Fibroblast of the aortic adventitia (primary cell): ENCODE measurements at regions not wholly inside any gene's neighbourhood (a gene's known extent, or its start where the extent isn't known, plus 50 kb on each side); places are given as distances from the start of the nearest gene placed in this dataset.

ENCODE experiments used
- DNase-seq: peaks from one replicate; pipeline ENCODE4 v3.0.0-alpha.2; 2010; ENCODE audit warnings: low read depth
- H3K4me3 ChIP-seq: 2 replicates; pipeline ENCODE4 v1.5.1; 2011; ENCODE audit warnings: low read depth, mild to moderate bottlenecking, control low read depth, low read length, moderate library complexity
- TF ChIP-seq, protein P1 (sequence below): IDR thresholded peaks from 2 replicates; pipeline ENCODE4 v1.5.1; 2011; ENCODE audit warnings: mild to moderate bottlenecking, low read length, control low read depth, inconsistent platforms; ENCODE audit not compliant: insufficient read depth

DNA sequence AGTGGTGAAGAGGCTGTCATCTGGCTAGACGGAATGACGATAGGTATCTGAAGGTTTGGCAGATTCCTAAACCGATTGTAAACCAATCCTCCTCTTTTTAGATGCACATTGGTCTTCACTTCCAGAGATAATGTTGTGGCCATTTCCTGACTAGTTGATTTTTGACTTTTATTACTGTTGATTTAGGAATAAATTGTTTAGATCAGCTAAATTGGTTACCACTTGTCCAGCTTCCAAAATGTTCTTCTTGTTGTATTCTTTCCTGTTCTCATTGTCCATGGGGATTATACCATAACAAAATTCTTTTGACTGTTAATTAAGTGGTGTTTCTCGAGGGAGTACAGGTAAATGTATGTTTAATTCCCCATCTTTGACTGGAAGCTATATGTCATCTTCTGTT lies 119.7 kb downstream of the MACROH2A1 start:
- H3K4me3 ChIP-seq = no peak overlapping the region
- DNase-seq = no peak
- TF ChIP-seq, protein P1, sequence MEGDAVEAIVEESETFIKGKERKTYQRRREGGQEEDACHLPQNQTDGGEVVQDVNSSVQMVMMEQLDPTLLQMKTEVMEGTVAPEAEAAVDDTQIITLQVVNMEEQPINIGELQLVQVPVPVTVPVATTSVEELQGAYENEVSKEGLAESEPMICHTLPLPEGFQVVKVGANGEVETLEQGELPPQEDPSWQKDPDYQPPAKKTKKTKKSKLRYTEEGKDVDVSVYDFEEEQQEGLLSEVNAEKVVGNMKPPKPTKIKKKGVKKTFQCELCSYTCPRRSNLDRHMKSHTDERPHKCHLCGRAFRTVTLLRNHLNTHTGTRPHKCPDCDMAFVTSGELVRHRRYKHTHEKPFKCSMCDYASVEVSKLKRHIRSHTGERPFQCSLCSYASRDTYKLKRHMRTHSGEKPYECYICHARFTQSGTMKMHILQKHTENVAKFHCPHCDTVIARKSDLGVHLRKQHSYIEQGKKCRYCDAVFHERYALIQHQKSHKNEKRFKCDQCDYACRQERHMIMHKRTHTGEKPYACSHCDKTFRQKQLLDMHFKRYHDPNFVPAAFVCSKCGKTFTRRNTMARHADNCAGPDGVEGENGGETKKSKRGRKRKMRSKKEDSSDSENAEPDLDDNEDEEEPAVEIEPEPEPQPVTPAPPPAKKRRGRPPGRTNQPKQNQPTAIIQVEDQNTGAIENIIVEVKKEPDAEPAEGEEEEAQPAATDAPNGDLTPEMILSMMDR = no peak

DNA sequence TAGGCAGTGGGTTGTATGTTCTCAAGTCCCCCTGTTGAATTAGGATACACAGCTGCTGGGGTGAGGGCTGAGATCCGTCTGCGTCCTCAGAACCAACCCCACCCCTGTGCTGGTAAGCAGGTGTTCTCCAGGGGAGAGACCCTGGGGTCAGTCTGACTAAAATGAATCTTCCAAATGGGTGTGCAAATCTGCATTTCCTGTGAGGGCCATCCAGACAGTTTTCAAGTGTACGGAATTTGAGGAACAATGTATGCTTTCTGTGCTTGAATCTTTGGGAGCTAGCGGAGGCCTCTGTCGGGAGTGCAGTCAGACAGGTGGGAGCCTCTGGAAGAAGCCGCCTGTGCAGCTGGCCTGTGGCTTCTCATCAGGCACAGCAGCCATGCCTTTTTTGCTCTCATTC lies 122.9 kb downstream of the MACROH2A1 start:
- TF ChIP-seq, protein P1 = no peak
- DNase-seq = no peak

DNA sequence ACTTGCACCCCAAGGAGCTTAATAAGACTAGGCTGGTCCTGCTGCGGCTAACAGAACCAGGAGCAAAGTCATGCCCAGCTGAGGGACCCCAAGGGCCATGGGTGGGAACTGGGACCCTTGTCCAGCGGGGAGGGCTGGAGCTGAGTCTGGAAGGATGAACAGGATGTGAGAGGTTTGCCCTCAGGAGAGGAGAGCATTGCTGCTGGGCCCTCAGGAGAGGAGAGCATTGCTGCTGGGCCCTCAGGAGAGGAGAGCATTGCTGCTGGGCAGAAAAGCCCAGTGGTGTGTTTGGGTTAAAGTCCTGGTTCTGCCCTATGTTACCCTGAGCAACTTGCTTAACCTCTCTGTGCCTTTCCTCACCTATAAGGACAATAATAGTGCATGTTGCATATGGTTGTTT lies 125.8 kb downstream of the MACROH2A1 start:
- no peak for DNase-seq
- H3K4me3 ChIP-seq = no peak overlapping the region
- TF ChIP-seq, protein P1 = no peak

More for the DNA sequence above, 122.9 kb downstream of the MACROH2A1 start:
- no peak overlapping the region for H3K4me3 ChIP-seq

DNA sequence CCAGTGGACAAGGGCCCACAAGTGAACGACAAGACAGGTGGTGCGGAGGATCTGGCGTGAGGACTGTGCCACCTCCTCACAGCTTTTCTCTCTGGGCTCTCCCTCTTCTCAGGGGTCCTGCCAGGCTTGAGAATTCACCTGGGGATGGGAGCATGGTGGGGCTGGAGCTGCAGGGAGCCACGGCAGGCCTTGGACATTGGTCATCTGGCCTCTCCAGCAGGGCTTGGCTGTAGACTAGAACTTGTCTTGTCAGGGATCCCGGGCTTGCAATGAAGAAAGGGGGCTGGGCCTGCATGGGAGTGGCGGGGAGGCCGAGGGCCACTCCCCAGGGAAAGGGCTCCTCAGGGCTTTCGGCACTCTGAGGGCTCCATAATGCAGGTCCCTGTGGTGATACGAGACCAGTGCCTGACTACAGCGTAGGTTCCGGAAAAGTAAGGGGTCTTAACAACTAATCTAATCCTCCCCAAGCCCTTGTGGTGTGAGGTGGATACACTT lies 126.7 kb downstream of the MACROH2A1 start:
- TF ChIP-seq, protein P1 = no peak
- no peak overlapping the region for H3K4me3 ChIP-seq
- no peak for DNase-seq

DNA sequence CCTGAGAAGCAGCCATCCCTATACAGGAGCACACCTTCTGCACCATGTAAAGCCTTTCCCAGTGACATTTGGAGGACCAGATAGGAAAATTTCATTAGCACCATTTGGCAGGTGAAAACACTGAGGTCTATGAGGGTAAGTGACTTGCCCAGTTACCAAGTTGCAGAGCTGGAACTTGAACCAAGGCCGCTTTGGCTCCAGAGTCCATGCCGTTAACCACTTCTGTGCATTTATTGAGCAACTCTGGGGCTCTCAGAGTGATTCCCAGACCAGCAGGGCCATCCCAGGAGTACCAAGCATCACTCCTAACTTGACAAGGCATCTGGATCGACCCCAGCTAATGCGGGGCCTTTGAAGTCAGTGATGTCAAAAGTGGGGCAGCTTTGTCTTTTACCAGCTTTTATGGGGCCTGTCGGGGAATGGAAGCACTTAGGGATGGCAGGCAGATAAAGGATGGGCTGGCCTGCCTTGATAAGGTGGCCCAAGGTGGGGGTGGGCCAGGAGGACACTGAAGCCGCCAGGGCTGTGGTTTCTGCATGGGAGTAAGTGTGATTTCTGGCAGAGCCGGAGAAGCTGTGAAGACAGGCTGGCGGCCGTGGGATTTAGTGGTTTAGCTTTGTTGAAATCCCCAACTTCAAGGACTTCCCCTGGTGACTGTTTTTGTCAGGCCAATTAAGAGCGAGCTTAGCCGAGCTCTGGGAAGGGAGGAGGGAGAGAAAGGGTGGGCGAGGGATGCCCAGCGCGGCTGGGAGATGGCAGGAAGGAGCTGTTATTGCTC lies 127.3 kb downstream of the MACROH2A1 start:
- TF ChIP-seq, protein P1 = no peak
- no peak overlapping the region for H3K4me3 ChIP-seq
- DNase-seq = peak; percentile 15

DNA sequence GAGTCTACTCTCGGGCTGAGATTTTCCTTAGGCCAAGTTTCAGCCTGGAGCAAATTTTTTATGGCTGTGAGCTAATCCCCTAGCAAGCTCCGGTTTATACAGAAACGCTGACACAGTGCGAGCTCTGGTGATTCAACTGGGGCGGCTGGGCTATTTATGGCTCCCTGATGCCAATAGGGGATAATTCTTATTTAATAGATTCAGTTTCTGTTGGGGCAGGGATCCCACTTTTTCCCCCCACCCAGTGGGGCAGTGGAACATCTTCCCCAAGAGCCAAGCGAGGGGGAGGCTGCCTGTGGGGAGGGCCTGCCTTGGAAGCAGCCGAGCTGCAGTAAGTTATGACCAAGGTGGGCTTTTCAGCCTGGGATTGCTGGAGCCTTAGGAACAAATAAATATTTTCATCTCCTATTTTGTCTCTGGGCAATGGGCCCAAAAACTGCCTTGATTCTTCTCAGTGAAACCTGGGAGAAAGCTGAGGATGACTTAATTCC lies 129.1 kb downstream of the MACROH2A1 start:
- TF ChIP-seq, protein P1 = no peak
- no peak overlapping the region for H3K4me3 ChIP-seq
- peak; percentile 72 for DNase-seq
